Caco-2 (cell line): ENCODE measurements at regions not wholly inside any gene's neighbourhood (a gene's known extent, or its start where the extent isn't known, plus 50 kb on each side); places are given as distances from the start of the nearest gene placed in this dataset.

Source experiments
- BruUV-seq: library from RNA; stranded (reverse); fragments of 400-500 nt; replicated peaks from 2 replicates; lab custom pipeline; 2021; lab: Mats Ljungman, UMichigan
- CTCF ChIA-PET: fragments of 300-600 bp; sonication (Branson Sonifier 250); formaldehyde crosslinking; loops from one replicate; lab custom pipeline; 2022; ENCODE audit warnings: antibody characterized with exemption; lab: Charles Lee
- POLR2A ChIA-PET: fragments of 300-600 bp; sonication (Branson Sonifier 250); formaldehyde crosslinking; loops from one replicate; lab custom pipeline; 2022; ENCODE audit warnings: antibody characterized with exemption; lab: Charles Lee
- DNase-seq, 2 experiments: peaks; one replicate each; pipeline versions ENCODE4 v3.0.0 to v3.0.0-alpha.2; 2020 to 2022
- H3K27me3 ChIP-seq: replicated peaks from 2 replicates; pipeline ENCODE4 v1.6.0; 2011; ENCODE audit warnings: low read length; ENCODE audit not compliant: control insufficient read depth, insufficient read depth
- H3K36me3 ChIP-seq: 2 replicates; pipeline ENCODE4 v1.5.1; 2011; ENCODE audit warnings: low read length; ENCODE audit not compliant: control insufficient read depth, insufficient read depth
- H3K4me1 ChIP-seq: fragments of 250-450 bp; sonication (Bioruptor Pico); 2 replicates; pipeline ENCODE4 v1.5.1; 2020; ENCODE audit warnings: mild to moderate bottlenecking
- H3K4me3 ChIP-seq: 2 replicates; pipeline ENCODE4 v1.5.1; 2011; ENCODE audit warnings: low read depth, mild to moderate bottlenecking, control low read depth, low read length
- H3K9me3 ChIP-seq: fragments of 250-450 bp; sonication (Bioruptor Pico); 2 replicates; pipeline ENCODE4 v1.5.1; 2020; ENCODE audit warnings: mild to moderate bottlenecking, moderate library complexity
- H3K27ac Mint-ChIP-seq: one replicate; pipeline ENCODE4 v1.8.0; 2022; ENCODE audit warnings: mixed read lengths; ENCODE audit not compliant: unreplicated experiment
- H3K27me3 Mint-ChIP-seq: one replicate; pipeline ENCODE4 v1.8.0; 2022; ENCODE audit warnings: mixed read lengths; ENCODE audit not compliant: insufficient read depth, unreplicated experiment
- H3K36me3 Mint-ChIP-seq: one replicate; pipeline ENCODE4 v1.8.0; 2022; ENCODE audit warnings: mild to moderate bottlenecking, mixed read lengths; ENCODE audit not compliant: insufficient read depth, unreplicated experiment
- H3K4me1 Mint-ChIP-seq: one replicate; pipeline ENCODE4 v1.8.0; 2022; ENCODE audit warnings: low read depth, mixed read lengths; ENCODE audit not compliant: unreplicated experiment
- H3K4me3 Mint-ChIP-seq: one replicate; pipeline ENCODE4 v1.8.0; 2022; ENCODE audit warnings: mild to moderate bottlenecking, moderate library complexity, mixed read lengths; ENCODE audit not compliant: unreplicated experiment
- H3K9me3 Mint-ChIP-seq: one replicate; pipeline ENCODE4 v1.8.0; 2022; ENCODE audit warnings: mixed read lengths; ENCODE audit not compliant: unreplicated experiment
- CTCF ChIP-seq, 2 experiments: fragments of 200-600 bp in 1 of 2; IDR thresholded peaks; 1 replicate in 1 of 2; 2 replicates in 1 of 2; pipeline versions ENCODE4 v1.5.1 to v1.8.0; 2011 to 2022; ENCODE audit warnings: antibody characterized with exemption in 1 of 2, control low read depth in 1 of 2, inconsistent platforms in 1 of 2, low read depth in 1 of 2, low read length in 1 of 2, mild to moderate bottlenecking in 1 of 2, moderate library complexity in 1 of 2; ENCODE audit not compliant: insufficient read depth in 1 of 2, severe bottlenecking in 1 of 2, unreplicated experiment in 1 of 2
- intact Hi-C: fragments of 100-400 bp; cut with micrococcal nuclease; formaldehyde crosslinking; loops from one replicate; pipeline ENCODE4 v1.10.0; 2022; ENCODE audit not compliant: unreplicated experiment

- H3K4me1 ChIP-seq: no peaks in the 10 kb centered on the region
- H3K27me3 ChIP-seq: no peaks in the 10 kb centered on the region
- H3K4me3 ChIP-seq: no peak overlapping the region
- TF ChIP-seq CTCF (IDR thresholded peaks at IDR 0.05; ENCODE audit: insufficient read depth in 1 of 2, low read depth in 1 of 2, low read length in 1 of 2, severe bottlenecking in 1 of 2, unreplicated experiment in 1 of 2): no peak
- intact Hi-C loops: no loop called here
- Mint-ChIP-seq H3K27ac (no peak overlapping the region), H3K36me3 (no peaks in the 10 kb centered on the region), H3K4me1 (no peaks in the 10 kb centered on the region), H3K27me3 (no peaks in the 10 kb centered on the region), H3K4me3 (no peak overlapping the region), H3K9me3 (no peaks in the 10 kb centered on the region)
- CTCF ChIA-PET: no interaction called here
- H3K9me3 ChIP-seq: no peaks in the 10 kb centered on the region
- no TSS peak for BruUV-seq
- H3K36me3 ChIP-seq: no peaks in the 10 kb centered on the region
- DNase-seq: no peak
- POLR2A ChIA-PET: no interaction called here
These were observed 60.4 kb upstream of the GORAB start for GRCh38 chr1:170471398-170472053.

DNA sequence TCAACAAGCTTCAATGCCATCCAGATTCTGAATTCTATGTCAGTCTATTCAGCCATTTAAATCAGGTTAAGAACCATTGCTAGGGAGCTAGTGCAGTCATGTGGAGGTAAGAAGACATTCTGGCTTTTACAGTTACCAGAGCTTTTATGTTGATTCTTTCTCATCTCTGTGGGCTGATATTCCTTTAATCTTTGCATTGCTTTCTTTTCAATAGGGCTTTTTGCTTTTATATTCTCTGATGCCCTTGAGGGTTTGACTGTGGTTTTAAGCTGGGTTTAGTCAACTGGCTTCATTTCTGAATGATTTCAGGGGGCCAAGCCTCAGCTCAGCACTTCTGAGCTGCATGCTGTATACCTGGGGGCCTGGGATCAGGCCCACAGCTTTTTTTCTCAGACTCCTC is 51.0 kb upstream of the GORAB start:
- no peaks in the 10 kb centered on the region for H3K27me3 ChIP-seq
- Mint-ChIP-seq H3K27ac (no peak overlapping the region), H3K27me3 (no peaks in the 10 kb centered on the region), H3K9me3 (no peaks in the 10 kb centered on the region), H3K4me3 (no peak overlapping the region), H3K4me1 (no peaks in the 10 kb centered on the region), H3K36me3 (no peaks in the 10 kb centered on the region)
- no peak overlapping the region for H3K4me3 ChIP-seq
- CTCF ChIA-PET: no interaction called here
- DNase-seq: no peak
- POLR2A ChIA-PET: no interaction called here
- intact Hi-C loops: no loop called here
- H3K9me3 ChIP-seq: no peaks in the 10 kb centered on the region
- no peak for TF ChIP-seq CTCF (IDR thresholded peaks at IDR 0.05; ENCODE audit: insufficient read depth in 1 of 2, low read depth in 1 of 2, low read length in 1 of 2, severe bottlenecking in 1 of 2, unreplicated experiment in 1 of 2)
- no TSS peak for BruUV-seq
- no peaks in the 10 kb centered on the region for H3K36me3 ChIP-seq
- no peaks in the 10 kb centered on the region for H3K4me1 ChIP-seq
